ENCODE measurements at regions not wholly inside any gene's neighbourhood (a gene's known extent, or its start where the extent isn't known, plus 50 kb on each side); places are given as distances from the start of the nearest gene placed in this dataset.

DNA sequence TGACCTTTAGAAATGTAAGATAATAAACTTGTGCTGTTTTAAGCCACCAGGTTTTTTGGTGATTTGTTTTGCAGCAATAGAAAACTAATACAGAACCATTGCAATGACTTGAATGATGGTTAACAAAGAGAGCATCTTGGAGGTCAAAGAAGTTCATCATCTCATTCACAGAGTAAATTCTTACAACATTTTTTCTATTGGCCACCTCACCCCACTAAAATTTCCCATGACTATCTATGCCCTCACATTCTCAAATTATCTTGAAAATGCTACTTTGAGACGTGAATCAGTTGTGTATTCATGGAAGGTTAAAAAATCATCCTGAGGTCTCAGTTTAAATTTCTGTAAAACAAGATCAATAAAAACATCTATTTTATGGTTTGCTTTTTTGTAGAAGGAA, 754.2 kb downstream of the SORCS1 start:
- TF ChIP-seq TAF1 (IDR thresholded peaks at IDR 0.05; ENCODE audit: borderline replicate concordance, low read depth, low read length) (no peak), POLR2A (IDR thresholded peaks at IDR 0.05; ENCODE audit: low read depth, low read length) (no peak)

DNA sequence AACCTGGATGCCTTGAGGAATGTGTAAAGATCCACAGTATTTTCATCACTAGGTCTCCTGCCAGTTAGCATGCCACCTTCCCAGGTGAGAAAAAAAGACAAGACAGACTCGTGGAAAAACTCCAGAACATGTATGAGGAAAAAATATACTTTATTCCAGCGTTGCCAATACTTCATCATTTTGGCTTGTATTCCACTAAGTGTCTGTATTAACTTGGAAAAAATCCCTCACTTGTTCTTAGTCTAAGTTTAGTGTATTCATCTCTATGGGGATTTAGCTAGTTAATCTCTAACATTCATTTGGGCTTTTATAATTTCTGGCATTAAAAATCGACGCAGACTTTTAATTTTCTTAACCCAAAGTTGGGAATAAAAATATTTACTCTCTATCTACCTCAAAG, 759.4 kb downstream of the SORCS1 start:
- TF ChIP-seq TAF1 (IDR thresholded peaks at IDR 0.05; ENCODE audit: borderline replicate concordance, low read depth, low read length) (no peak), POLR2AphosphoS5 (IDR thresholded peaks at IDR 0.05; ENCODE audit: low read depth, low read length) (no peak), POLR2A (IDR thresholded peaks at IDR 0.05; ENCODE audit: low read depth, low read length) (no peak)
- FAIRE-seq (no peak), DNase-seq (ENCODE audit: insufficient read length) (no peak)

More for the DNA sequence above, 754.2 kb downstream of the SORCS1 start:
- DNase-seq (ENCODE audit: insufficient read length) (no peak), FAIRE-seq (no peak)

DNA sequence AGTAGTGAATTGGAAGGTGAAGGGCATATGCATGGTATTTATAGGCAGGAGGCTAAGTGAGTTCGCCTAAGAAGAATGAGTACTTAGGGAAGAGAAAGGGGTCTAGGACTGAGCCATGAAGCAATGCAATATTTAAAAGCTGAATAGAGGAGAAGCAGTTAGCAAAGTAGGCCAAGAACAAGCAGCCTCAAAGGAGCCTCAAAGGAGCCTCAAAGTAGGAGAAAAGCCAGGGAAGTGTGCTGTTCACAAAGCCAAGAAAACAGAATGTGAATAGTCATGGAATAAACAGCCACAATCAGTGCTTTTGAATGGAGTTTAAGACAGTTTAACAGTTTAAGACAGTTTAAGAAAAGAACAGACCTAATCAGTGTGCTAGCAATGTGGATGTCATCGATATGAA, 762.0 kb downstream of the SORCS1 start:
- DNase-seq (ENCODE audit: insufficient read length) (no peak), FAIRE-seq (no peak)
- no peak for TF ChIP-seq POLR2AphosphoS5 (IDR thresholded peaks at IDR 0.05; ENCODE audit: low read depth, low read length)
- no peak for TF ChIP-seq TAF1 (IDR thresholded peaks at IDR 0.05; ENCODE audit: borderline replicate concordance, low read depth, low read length)
- TF ChIP-seq POLR2A (IDR thresholded peaks at IDR 0.05; ENCODE audit: low read depth, low read length): no peak

DNA sequence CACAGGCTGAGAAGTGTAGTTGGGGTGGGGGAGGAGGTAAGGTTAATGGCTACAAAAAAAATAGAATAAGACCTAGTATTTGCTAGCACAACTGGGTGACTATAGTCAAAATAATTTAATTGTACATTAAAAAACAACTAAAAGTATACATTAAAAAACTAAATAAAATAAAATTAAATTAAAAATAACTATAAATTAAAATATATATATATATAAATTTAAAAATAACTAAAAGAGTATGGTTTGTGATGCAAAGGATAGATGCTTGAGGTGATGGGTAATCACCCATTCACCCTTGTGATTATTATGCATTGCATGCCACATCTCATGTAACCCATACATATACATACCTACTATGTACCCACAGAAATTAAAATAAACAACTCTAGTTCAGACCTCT, 762.5 kb downstream of the SORCS1 start:
- no peak for DNase-seq (ENCODE audit: insufficient read length)
- no peak for FAIRE-seq
- no peak for TF ChIP-seq POLR2A (IDR thresholded peaks at IDR 0.05; ENCODE audit: low read depth, low read length)

DNA sequence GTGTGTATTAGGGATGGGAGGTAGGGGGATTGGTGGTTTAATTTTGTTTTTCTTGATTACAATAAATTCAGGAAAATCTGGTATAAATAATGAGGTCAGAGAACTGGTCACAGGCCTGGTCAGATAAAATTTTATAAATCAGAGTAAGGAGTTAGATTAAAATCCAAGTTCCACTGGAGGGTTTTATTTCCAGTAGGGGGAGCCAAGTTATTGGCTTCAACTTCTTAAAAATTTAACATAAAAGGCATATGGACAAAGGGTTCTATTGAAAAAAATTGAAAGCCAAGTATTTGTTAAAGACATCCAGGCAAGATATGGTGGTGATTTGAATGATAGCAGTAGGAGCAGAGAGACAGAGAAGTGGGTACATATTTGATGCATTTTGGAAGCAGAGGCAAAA, 763.3 kb downstream of the SORCS1 start:
- no peak for FAIRE-seq
- DNase-seq (ENCODE audit: insufficient read length): no peak
- TF ChIP-seq TAF1 (IDR thresholded peaks at IDR 0.05; ENCODE audit: borderline replicate concordance, low read depth, low read length) (no peak), POLR2AphosphoS5 (IDR thresholded peaks at IDR 0.05; ENCODE audit: low read depth, low read length) (no peak), POLR2A (IDR thresholded peaks at IDR 0.05; ENCODE audit: low read depth, low read length) (no peak)

DNA sequence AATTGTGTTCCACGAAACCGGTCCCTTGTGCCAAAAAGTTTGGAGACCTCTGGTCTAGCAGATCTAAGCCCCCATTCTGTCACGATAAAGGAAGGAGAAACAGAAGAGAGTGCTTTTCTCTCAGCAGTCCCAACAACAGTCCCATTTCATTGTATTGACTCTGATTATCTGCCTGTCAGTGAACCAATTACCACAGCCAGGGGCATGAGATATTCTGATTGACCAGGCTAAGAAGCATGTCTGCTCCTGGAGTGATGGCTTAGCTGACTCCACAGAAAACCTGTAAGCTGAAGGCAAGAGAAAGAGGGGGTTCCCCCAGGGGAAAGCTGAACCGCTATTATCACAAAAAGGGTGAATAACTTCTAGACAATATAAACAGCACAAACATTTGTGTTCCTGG, 765.4 kb downstream of the SORCS1 start:
- FAIRE-seq: no peak
- TF ChIP-seq POLR2A (IDR thresholded peaks at IDR 0.05; ENCODE audit: low read depth, low read length) (no peak), TAF1 (IDR thresholded peaks at IDR 0.05; ENCODE audit: borderline replicate concordance, low read depth, low read length) (no peak), POLR2AphosphoS5 (IDR thresholded peaks at IDR 0.05; ENCODE audit: low read depth, low read length) (no peak)

DNA sequence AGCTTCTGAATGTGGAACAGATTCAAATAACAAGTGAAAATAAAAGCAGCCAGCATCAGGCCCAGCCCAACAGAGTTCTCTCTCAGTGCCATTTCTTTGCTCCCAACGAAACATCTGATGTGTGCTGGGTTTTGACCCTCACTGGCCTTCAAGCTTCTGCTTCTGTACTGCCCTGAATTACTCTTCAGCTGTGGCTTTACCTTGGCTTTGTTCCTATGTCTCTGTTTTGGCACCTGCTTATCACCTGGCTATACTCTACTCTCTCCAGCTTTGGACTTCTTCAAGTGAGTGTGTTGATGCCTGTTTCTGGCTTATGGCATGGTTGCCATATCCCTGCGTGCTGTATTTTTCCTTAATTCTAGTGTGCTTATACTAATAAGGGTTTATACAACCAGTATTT, 768.3 kb downstream of the SORCS1 start:
- DNase-seq (ENCODE audit: insufficient read length) (no peak), FAIRE-seq (no peak)
- TF ChIP-seq POLR2AphosphoS5 (IDR thresholded peaks at IDR 0.05; ENCODE audit: low read depth, low read length): no peak
- no peak for TF ChIP-seq TAF1 (IDR thresholded peaks at IDR 0.05; ENCODE audit: borderline replicate concordance, low read depth, low read length)
- TF ChIP-seq POLR2A (IDR thresholded peaks at IDR 0.05; ENCODE audit: low read depth, low read length): no peak

More for the DNA sequence above, 765.4 kb downstream of the SORCS1 start:
- no peak for DNase-seq (ENCODE audit: insufficient read length)

DNA sequence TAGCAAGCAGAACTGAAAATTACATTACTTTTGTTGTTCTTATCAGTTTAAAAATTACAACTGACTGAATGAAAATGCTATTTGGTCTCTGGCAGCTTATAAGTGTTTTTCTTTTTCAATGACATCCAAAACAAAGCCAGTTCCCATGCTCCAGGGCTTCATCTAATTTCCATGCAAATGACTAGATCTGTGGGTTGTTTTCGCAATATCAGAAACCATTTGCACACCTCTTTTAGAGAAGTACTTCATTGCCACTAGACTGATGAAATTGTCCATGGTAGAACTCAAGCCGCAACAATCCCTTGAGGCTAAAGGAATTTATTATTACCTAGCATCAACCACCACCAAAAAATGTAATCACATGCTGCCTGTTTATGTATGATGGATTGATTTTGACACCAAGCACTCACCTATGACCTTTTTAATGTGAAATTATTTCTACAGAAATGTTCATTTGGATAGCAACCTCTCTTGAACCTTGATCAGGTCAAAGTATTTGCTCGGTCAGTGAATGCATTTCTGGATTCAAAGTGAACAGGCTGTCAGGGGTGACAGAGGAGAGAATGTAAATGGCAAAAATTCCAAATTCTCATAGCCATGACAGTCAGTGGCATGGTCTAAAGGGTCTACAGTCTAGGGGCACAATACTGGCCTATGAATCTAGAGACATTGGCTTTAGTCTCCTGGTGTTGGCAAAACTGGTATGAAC, 769.3 kb downstream of the SORCS1 start:
- FAIRE-seq: no peak
- TF ChIP-seq TAF1 (IDR thresholded peaks at IDR 0.05; ENCODE audit: borderline replicate concordance, low read depth, low read length) (no peak), POLR2A (IDR thresholded peaks at IDR 0.05; ENCODE audit: low read depth, low read length) (no peak), POLR2AphosphoS5 (IDR thresholded peaks at IDR 0.05; ENCODE audit: low read depth, low read length) (no peak)
- no peak for DNase-seq (ENCODE audit: insufficient read length)

DNA sequence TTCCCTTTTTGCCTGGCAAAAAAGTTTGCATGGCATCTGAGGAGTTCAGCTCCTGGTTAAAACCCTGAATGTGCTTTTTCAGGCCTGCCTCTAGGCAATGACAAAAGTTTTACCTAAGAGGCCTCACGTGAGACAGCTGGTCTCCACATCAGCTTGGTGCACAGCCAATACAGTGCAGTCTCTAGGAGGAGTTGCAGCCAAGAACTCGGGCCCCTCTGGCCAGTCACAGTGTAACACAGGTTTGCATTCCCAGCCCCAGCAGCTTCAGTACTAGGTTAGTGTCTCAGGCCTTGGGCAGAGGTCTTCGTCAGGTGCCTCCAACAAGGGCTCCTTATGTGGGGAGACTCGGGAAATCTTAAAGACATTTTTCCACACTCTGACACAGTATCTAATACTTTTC, 771.7 kb downstream of the SORCS1 start:
- FAIRE-seq: no peak

DNA sequence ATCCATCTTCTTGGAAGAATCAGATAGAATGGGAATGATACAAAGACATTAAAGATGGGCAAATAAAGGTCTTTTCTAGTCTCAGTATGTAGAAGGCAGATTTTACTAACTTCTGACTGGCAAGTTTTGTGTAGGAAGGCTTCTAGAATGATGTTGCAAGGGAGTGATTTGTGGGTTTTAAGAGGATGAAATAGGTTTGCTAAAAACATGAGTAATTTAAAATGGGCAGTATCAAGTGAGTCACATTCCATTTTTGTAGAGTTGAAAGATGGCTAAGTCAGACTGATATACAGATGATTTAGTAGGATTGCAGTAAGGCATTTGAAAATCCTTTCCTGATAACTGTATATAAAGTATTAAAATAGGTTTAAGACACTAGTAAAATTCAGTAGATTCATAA, 777.4 kb downstream of the SORCS1 start:
- no peak for TF ChIP-seq POLR2AphosphoS5 (IDR thresholded peaks at IDR 0.05; ENCODE audit: low read depth, low read length)
- no peak for TF ChIP-seq TAF1 (IDR thresholded peaks at IDR 0.05; ENCODE audit: borderline replicate concordance, low read depth, low read length)
- TF ChIP-seq POLR2A (IDR thresholded peaks at IDR 0.05; ENCODE audit: low read depth, low read length): no peak
- no peak for FAIRE-seq
- no peak for DNase-seq (ENCODE audit: insufficient read length)

More for the DNA sequence above, 771.7 kb downstream of the SORCS1 start:
- TF ChIP-seq TAF1 (IDR thresholded peaks at IDR 0.05; ENCODE audit: borderline replicate concordance, low read depth, low read length): no peak
- no peak for TF ChIP-seq POLR2AphosphoS5 (IDR thresholded peaks at IDR 0.05; ENCODE audit: low read depth, low read length)
- no peak for TF ChIP-seq POLR2A (IDR thresholded peaks at IDR 0.05; ENCODE audit: low read depth, low read length)
- no peak for DNase-seq (ENCODE audit: insufficient read length)

DNA sequence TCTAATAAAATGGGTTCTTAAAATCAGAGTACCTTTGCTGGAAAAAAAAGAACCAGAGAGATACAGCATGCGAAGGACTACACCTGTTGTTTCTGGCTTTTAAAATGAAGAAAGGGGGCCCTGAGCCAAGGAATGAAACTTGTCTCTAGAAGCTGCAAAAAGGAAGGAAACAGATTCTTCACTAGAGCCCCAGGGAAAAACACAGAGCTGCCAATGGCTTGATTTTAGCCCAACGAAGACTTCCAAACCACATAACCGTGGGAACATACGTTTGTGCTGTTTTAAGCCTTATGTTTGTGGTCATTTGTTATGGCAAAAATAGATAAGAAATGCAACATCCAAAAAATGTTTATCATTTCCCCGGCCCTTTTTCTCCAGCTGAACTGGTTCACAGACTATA, 780.0 kb downstream of the SORCS1 start:
- no peak for FAIRE-seq
- TF ChIP-seq POLR2AphosphoS5 (IDR thresholded peaks at IDR 0.05; ENCODE audit: low read depth, low read length) (no peak), POLR2A (IDR thresholded peaks at IDR 0.05; ENCODE audit: low read depth, low read length) (no peak), TAF1 (IDR thresholded peaks at IDR 0.05; ENCODE audit: borderline replicate concordance, low read depth, low read length) (no peak)
- DNase-seq (ENCODE audit: insufficient read length): no peak

DNA sequence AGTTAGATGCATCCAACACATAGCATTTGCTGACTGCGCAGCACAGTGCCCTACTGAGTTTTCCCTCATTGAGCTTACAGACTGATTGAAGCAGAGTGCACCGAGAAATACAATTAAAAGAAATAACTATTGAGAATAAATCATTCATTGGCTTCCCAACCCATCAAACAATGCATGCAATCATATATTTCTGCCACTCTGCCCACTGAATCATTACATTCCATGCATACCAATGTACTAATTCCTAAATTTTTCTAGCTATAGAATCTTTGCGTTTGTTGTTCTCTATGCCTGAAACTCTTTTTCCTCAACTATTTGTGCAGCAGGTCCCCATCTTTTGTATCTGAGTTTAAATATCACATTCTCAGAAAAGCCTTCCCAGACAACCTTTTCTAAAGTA, 783.8 kb downstream of the SORCS1 start:
- FAIRE-seq: no peak
- no peak for TF ChIP-seq TAF1 (IDR thresholded peaks at IDR 0.05; ENCODE audit: borderline replicate concordance, low read depth, low read length)
- no peak for TF ChIP-seq POLR2AphosphoS5 (IDR thresholded peaks at IDR 0.05; ENCODE audit: low read depth, low read length)
- no peak for TF ChIP-seq POLR2A (IDR thresholded peaks at IDR 0.05; ENCODE audit: low read depth, low read length)

More for the DNA sequence above, 783.8 kb downstream of the SORCS1 start:
- no peak for DNase-seq (ENCODE audit: insufficient read length)

Data from GM12892 (cell line).